HL-60/S4 treated with retinoic acid at 250 ng/mL for 4 days and 3 days (cell line): ENCODE measurements at regions not wholly inside any gene's neighbourhood (a gene's known extent, or its start where the extent isn't known, plus 50 kb on each side); places are given as distances from the start of the nearest gene placed in this dataset.

Experiments used
- in situ Hi-C: fragments of 300-500 bp; cut with MboI; formaldehyde crosslinking; loops from 2 replicates; pipeline ENCODE4 v1.7.0; 2022; ENCODE audit warnings: low sequenced_read_pairs

DNA sequence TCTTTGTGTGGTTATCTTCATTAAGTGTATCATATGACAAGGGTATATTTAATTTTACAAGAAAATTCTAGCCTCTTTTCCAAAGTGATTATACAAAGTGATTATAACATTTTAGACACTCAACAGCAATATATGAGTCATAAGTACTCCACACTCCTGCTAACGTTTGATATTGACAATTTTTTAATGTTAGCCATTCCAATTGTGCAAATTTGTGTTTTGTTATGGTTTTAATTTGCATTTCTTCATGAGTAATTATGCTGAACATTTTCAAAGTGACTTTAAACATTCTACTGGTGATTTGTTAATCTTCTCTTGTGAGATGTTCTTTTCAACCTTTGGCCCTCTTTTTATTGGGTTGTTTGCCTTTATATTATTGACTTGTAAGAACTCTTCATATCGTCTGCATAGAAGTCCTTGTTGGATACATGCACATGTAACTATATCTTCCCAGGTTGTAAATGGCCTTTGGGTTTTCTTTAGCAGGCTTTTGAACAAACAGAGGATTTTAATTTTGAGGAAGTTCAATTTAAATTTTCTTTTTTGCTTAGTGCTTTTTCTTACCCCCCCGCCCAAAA, 771.6 kb upstream of the ZNF608 start:
- in situ Hi-C loops = no loop called here

DNA sequence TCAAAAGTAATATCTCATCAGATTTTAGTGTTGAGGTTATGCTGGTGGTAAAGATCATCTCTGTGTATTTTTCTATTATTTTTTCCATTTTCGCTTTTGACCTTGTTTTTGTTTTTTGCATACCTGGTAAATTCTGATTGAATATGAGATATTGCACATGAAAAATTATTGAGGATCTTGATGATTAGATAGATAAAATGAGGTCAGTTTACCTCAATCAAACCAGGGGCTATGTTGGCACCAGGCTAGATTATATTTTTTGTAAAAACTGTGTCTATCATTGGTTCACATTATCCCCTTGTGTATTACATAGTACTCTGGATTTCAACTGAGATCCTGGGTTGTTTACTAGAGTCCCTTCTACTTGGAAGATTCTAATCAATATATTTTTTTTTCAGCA, 774.9 kb upstream of the ZNF608 start:
- in situ Hi-C loops = no loop called here

DNA sequence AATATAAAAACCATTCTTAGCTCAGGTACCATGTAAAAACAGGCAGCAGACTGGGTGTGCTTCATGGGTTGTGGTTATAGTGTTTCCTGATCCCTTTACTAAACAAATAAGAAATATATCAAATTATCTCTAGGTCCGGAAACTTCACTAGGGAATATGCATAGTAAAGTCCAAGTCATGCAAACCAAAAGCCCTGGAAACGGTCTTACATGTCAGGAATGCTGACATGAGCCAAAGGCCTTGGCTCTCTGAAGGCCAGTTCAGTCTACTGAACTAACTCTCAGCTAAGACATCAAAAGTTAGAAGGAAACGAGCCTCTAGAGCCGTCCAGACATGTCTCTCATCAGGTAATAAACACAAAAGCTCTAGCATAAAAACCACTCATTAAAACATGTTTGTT, 778.9 kb upstream of the ZNF608 start:
- in situ Hi-C loops = no loop called here

- in situ Hi-C loops = no loop called here
Measured at GRCh38 chr5:125526966-125527365, 780.5 kb upstream of the ZNF608 start.

GRCh38 chr5:125528881-125529280, 782.4 kb upstream of the ZNF608 start:
- in situ Hi-C loops = no loop called here

DNA sequence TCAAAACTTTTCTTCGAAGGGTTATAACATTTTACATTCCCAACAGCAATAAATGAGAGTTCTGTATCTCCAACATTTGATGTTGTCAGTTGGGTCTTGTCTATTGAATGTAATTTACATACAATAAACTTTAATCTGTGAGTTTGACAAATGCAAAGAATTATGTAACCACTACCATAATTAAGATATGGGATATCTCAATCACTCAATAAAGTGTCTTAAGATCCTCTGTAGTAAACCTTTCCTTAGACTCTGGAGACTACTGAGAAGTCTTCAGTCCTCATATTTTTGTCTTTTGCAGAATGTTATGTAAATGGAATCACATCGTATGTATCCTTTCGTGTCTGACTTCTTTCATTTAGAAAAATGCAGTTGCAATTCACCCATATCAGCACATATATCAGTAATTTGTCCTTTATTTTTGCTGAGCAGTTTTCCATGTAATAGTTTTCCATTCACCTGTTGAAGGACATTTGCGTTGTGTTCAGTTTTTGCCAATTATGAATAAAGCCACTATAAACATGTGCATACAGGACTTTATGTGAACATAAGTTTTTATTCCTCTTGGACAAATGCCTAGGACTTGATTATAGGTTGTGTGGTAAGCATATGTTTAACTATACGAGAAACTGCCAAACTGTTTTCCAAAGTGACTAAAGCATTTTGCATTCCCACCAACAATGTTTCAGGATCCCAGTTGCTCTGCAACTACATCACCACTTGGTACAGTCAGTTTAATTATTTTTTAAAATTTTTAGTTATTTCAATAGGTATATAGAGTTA, 784.6 kb upstream of the ZNF608 start:
- in situ Hi-C loops = no loop called here

DNA sequence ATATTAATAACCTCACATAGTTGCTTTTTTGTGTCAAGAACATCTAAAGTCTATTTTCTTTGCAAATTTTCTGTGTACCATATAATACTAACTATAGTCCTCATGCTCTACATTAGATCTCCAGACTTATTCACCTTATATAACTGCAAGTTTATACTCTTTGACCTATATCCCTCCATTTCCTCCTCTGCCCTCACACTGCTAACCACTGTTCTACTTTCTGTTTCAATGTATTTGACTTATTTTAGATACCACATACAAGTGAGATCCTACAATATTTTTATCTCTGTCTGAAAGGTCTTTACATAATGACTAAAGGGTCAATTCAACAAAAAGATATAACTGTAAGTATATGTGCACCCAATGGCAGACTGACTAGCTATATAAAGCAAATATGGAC, 789.7 kb upstream of the ZNF608 start:
- in situ Hi-C loops = no loop called here

DNA sequence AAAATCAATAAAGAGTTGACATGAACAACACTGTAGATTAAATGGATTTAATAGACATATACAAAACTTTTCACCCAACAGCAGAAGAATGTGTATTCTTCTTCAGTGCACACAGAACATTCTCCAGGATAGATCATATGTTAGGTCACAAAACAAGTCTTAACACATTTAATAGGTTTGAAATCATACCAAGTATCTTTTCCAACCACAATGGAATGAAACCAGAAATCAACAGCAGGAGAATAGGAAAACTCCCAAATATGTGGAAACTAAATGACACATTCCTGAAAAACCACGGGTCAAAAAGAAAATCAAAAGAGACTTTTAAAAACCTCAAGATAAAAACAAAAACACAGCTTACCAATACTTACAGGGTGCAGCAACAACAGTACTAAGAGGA, 790.1 kb upstream of the ZNF608 start:
- in situ Hi-C loops = no loop called here

DNA sequence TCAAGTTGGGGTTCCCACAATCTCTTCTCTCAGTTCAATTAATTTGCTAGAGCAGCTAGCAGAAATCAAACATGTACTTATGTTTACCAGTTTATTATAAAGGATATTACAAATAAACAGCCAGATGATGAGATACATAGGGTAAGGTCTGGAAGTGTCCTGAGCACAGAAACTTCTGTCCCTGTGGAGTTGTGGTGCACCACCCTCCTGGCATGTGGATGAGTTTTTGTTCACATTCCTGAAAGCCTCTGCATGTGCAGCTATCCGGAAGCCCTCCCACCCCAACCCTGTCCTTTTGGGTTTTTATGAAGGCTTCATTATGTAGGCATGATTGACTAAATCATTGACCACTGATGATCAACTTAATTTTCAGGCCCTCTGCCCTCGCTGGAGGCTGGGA, 791.2 kb upstream of the ZNF608 start:
- in situ Hi-C loops = no loop called here

- in situ Hi-C loops = no loop called here
Measured at GRCh38 chr5:125538469-125538868, 792.0 kb upstream of the ZNF608 start.

DNA sequence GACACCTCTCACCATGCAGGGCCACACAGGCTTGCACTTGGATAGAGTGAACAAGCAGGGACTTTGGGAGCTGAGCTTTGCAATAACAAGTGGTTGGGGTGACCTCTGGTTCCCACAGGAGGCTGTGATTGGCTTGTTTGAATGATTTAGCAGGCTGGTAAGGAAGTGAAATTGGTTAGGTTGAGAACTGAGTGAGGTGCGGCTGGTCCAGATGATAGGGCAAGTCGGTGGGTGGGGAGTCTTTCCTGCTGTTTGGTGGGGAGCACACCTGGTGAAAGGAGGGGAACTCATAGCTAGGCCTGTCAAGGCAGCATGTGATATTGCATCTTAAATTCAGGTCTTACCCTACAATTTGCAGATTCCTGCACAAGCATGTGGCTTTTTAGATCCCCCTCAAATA, 794.6 kb upstream of the ZNF608 start:
- in situ Hi-C loops = no loop called here

DNA sequence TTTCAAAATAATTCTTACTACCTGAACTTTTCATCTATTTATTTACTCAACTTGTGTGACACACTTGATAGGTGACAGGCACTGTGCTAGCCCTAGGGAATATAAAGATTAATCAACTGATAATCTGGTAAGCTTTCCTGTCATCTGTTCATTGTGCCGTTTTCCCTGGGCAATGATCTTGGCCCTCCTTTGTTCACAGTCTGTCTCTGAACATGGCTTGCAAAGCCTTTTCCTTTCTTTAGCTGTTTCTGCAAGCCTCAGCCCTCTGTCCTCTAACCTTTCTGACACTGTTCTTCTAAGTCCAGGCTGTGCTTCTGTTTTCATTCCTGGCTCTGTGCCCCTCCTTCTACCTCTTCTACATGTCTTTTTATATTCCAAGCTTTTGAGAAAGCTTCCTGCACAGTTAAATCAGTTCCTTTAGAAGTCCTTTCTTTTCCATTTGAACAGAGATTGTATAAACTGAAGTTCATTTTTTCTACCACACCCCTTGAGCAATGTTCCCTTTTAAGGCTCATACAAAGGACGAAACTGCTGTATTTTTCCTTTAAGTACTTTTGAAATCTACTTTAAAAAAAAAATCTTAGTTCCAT, 803.0 kb upstream of the ZNF608 start:
- in situ Hi-C loops = no loop called here

- in situ Hi-C loops = no loop called here
Measured at GRCh38 chr5:125550274-125550673, 803.8 kb upstream of the ZNF608 start.

DNA sequence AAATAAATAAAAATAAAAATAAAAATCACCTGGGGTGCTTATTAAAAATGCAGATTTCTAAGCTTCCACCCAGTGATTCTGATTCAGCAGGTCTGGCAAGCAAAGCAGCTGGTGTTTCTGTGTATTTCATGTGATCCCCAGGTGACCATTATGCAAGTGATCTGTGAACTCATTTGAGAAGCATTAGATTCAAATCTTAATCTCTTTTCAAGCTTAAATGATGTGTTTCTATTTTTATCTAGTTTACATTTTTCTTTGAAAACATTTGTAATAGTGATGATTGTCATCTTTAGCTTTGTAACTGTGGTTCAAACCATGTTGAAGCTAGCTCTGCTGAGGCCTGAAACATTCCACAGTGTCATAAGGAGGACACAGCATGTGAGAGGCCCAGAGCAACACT, 804.8 kb upstream of the ZNF608 start:
- in situ Hi-C loops = no loop called here

DNA sequence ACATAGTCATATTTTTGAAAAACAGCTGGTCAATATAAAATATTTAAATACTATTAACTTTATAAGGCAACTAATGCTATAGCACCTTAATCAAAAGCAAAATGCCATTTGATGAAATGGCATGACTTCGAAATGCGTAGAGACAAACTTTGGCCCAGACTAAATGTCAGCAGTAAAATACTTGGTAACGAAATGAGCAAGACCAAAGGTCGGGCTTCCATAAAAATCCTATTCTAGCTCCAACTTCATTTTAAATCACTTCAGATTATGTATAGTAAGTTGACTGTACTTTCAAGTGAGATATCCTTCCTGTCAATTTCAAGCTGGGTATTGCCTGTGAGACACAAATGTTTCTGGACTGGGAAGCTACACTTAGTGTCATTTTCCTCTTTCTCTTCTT, 805.4 kb upstream of the ZNF608 start:
- in situ Hi-C loops = no loop called here

DNA sequence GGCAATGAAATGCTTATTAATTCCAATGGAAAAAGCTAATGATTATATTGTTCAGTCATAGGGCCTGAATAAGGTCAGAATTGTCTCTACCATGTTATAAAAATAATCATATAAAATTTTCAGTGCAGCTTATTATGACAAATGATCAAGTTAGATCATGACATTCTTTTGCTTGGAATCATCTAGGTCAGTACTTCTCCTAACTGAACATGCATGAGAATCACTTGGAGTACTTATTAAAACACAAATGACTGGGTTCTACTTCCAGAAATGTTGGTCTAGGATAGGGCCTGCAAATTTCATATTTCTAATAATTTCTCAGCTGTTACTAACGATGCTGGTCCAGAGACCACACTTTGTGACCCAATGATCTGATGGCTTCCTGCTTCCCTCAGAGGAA, 806.0 kb upstream of the ZNF608 start:
- in situ Hi-C loops = no loop called here

DNA sequence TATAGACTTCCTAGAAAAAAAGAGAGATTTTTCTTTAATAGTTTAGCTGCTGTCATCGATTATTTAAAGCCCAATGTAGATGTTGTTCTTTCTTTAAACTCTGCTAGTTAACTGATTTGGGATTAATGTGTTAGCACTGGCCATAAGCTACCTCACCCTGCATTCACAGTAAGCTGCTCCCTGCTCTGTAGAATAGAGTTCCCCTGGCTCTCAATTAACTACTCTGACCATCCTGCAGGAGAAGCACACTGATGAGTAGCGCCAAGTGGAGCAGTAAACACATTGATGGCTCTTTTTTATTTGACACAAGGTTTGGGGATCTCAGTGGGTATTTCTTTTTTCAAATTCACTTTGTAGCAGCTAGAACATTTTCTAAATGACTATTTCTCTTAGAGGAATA, 807.9 kb upstream of the ZNF608 start:
- in situ Hi-C loops = no loop called here

GRCh38 chr5:125555591-125555990, 809.2 kb upstream of the ZNF608 start:
- in situ Hi-C loops = no loop called here

DNA sequence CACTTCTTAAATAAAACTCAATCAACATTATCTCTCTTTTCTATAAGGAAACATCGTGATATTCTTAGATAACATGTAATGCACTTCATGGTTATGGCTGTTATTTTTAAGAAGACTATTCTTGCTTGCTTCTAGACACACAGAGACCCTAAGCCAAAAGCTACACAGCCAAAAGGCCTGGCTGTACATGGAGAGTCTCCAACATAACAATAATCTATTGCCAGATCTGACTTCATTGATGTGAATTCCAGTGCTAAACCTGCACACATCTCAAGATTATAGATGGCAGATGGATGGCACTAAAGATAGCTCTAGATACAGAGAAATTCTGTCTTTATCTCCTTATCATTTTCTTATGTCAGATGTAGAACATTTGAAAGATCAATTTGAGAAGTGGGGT, 811.6 kb upstream of the ZNF608 start:
- in situ Hi-C loops = no loop called here

- in situ Hi-C loops = no loop called here
Measured at GRCh38 chr5:125558466-125558865, 812.0 kb upstream of the ZNF608 start.

- in situ Hi-C loops = no loop called here
Measured at GRCh38 chr5:125559296-125559695, 812.9 kb upstream of the ZNF608 start.

- in situ Hi-C loops = no loop called here
Measured at GRCh38 chr5:125560476-125561225, 814.2 kb upstream of the ZNF608 start.
